ENCODE measurements at regions not wholly inside any gene's neighbourhood (a gene's known extent, or its start where the extent isn't known, plus 50 kb on each side); places are given as distances from the start of the nearest gene placed in this dataset.

- TF ChIP-seq CREB5 (CRISPR knock-in tag; IDR thresholded peaks at IDR 0.05; ENCODE audit: low read depth) (no peak), TSHZ2 (CRISPR knock-in tag; IDR thresholded peaks at IDR 0.05) (no peak), RARB (CRISPR knock-in tag; IDR thresholded peaks at IDR 0.05) (no peak), TCF4 (CRISPR knock-in tag; IDR thresholded peaks at IDR 0.05; ENCODE audit: borderline replicate concordance) (no peak), CSRNP3 (CRISPR knock-in tag; IDR thresholded peaks at IDR 0.05) (no peak), GLIS3 (CRISPR knock-in tag; IDR thresholded peaks at IDR 0.05) (no peak), ZNF70 (CRISPR knock-in tag; IDR thresholded peaks at IDR 0.05) (no peak)
Observed at GRCh38 chr5:136731241-136731900, 366.0 kb upstream of the TRPC7 start (continued).

GRCh38 chr5:136730426-136730825, 365.1 kb upstream of the TRPC7 start:
- TF ChIP-seq OSR1 (CRISPR knock-in tag; IDR thresholded peaks at IDR 0.05) (no peak), BACH2 (CRISPR knock-in tag; IDR thresholded peaks at IDR 0.05; ENCODE audit: borderline replicate concordance) (no peak), CSDC2 (CRISPR knock-in tag; IDR thresholded peaks at IDR 0.05) (no peak), PATZ1 (CRISPR knock-in tag; IDR thresholded peaks at IDR 0.05; ENCODE audit: borderline replicate concordance) (no peak), ESRRG (CRISPR knock-in tag; IDR thresholded peaks at IDR 0.05) (no peak), ZC3H10 (CRISPR knock-in tag; IDR thresholded peaks at IDR 0.05) (no peak), POU6F1 (CRISPR knock-in tag; IDR thresholded peaks at IDR 0.05; ENCODE audit: borderline replicate concordance, low read depth) (no peak), ISL1 (CRISPR knock-in tag; IDR thresholded peaks at IDR 0.05) (no peak), TCF4 (CRISPR knock-in tag; IDR thresholded peaks at IDR 0.05; ENCODE audit: borderline replicate concordance) (no peak), ZFP3 (CRISPR knock-in tag; IDR thresholded peaks at IDR 0.05) (no peak), TOX (CRISPR knock-in tag; IDR thresholded peaks at IDR 0.05; ENCODE audit: borderline replicate concordance) (no peak), ZNF8 (CRISPR knock-in tag; IDR thresholded peaks at IDR 0.05) (no peak), ZNF70 (CRISPR knock-in tag; IDR thresholded peaks at IDR 0.05) (no peak), TSHZ2 (CRISPR knock-in tag; IDR thresholded peaks at IDR 0.05) (no peak), ZNF565 (CRISPR knock-in tag; conservative IDR thresholded peaks at IDR 0.05; ENCODE audit: low read depth) (no peak), PPARA (CRISPR knock-in tag; IDR thresholded peaks at IDR 0.05; ENCODE audit: borderline replicate concordance) (no peak), CREB5 (CRISPR knock-in tag; IDR thresholded peaks at IDR 0.05; ENCODE audit: low read depth) (no peak), ARNTL (CRISPR knock-in tag; IDR thresholded peaks at IDR 0.05; ENCODE audit: borderline replicate concordance, low read depth) (no peak), RARB (CRISPR knock-in tag; IDR thresholded peaks at IDR 0.05) (no peak)
- no peak for ATAC-seq

Measured in SK-N-SH treated with all-trans-retinoic acid at 6 μM for 48 hours (cell line).